NCI-H774 (cell line): ENCODE measurements at regions not wholly inside any gene's neighbourhood (a gene's known extent, or its start where the extent isn't known, plus 50 kb on each side); places are given as distances from the start of the nearest gene placed in this dataset.
A peak's percentile ranks its signal among the peaks of the same experiment; 100 is the strongest.
"Not testable (repeated sequence)": the region's sequence is repeated elsewhere in the genome, so short reads cannot be mapped to it uniquely, and the experiment has no call there.

ENCODE experiments used
- DNase-seq: peaks from one replicate; lab custom pipeline; 2025; lab: John Stamatoyannopoulos, UW

GRCh38 chr2:137886083-137886831 lies 78.0 kb upstream of the HNMT start:
- DNase-seq = no peak

DNA sequence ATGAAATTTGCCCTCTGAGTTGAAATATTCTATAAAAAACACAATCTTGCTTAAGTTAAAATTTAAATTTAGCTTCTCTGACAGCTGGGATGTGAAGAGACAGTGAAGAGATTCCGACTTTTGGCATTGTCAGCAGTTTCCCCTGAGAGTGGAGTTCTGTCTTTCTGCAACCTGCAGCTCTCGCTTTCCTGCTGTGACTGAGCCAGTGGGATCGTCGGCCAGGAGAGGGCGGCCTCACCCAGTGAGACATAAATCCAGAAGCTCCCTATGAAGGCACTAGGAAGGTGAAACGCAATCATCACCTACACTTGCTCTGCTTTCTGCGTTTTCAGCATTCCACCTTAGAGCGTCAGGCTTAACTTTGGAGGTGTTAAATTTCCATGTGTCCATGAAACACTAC lies 75.4 kb upstream of the HNMT start:
- DNase-seq = peak; percentile 26

DNA sequence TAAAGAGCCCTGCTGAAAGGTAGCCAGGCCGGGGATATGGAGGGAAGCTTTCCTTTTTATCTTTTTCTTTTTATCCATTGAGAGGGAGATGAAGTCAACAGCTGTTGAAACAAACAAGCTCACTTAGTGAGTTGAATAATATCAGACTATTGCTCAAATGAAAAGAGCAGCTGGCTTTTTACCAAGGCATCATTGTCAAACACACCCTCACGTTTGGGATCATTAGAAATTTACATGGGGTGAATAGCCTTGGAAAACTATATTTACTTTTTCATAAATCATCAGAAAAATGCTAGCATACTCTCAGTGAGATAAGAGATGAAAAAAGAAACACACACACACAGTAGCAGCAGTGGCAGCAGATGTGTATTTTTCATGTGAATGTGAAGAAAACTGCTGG lies 71.5 kb upstream of the HNMT start:
- peak; percentile 79 for DNase-seq

GRCh38 chr2:137893145-137893544 lies 71.1 kb upstream of the HNMT start:
- peak; percentile 74 for DNase-seq

DNA sequence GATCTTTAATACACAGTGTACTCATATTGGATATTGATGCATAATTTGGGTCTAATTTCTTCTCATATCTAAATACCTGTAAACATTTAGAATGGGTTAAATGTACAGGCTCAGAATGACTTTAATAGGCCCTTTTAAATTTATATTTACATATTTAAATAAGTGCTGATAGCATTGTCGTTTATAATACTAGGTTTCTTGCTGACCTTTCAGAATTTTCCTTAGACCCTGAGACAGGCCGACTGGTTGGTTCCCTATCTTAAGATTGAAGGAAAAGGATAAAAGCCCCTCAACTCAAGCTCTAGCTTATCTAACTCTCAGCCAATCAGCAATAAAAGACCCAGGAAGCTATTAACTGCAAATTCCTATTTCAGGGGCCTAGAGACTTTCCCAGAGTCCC lies 67.8 kb upstream of the HNMT start:
- DNase-seq = no peak

- no peak for DNase-seq
These were observed 67.2 kb upstream of the HNMT start for GRCh38 chr2:137897082-137897481.

DNA sequence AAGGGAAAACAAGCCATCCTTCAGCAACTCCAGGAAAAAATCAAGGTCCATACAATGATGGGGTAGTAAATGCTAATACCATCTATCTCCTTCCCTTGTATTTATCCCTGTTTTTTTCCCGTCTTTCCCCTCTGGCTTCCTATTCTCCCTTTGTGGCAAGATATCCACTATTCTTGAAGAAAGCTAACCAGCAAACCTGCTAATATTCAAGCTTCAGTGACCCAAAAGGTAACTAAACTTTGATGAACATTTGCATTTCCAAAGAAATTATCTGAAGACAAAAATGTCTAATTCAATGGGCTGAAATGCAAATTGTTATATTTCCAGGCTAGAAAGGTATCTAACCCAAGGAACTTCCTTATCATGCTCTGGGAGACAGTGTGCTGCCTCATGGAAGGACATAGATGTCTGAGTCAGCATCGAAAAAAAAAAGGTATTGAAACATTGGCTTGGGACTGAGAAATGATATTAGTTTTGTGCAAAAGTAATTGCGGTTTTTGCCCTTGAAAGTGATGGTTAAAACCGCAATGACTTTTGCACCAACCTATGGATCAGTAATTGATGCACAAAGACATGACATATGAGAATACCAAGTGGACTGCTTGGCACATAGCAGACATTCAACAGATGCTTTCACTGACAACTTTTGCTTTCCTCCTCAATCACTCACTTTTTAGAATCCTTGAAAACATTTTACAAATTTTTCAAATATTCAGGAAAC lies 63.7 kb upstream of the HNMT start:
- no peak for DNase-seq

DNA sequence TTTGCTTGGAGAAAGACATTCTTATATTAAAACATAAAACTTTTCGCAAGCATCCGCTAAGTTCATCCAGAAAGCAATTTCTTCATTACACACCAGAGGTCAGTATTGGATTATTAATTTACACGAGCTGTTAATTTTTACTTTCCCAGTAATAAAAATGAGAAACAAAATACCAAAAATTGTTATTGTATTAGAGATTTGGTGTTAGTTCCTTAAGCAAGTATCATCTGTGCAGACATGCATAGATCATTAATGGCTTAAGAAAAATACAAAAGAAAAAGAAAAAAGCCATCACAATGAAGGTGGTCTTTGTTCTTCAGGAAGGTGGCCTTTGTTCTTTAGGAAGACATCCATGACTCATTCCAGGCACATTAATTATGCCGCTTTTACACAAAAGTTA lies 53.6 kb upstream of the HNMT start:
- DNase-seq = no peak

GRCh38 chr2:137912371-137912770 lies 51.9 kb upstream of the HNMT start:
- DNase-seq = no peak

- no peak for DNase-seq
These were observed 51.1 kb upstream of the HNMT start for GRCh38 chr2:137913169-137913568.

DNA sequence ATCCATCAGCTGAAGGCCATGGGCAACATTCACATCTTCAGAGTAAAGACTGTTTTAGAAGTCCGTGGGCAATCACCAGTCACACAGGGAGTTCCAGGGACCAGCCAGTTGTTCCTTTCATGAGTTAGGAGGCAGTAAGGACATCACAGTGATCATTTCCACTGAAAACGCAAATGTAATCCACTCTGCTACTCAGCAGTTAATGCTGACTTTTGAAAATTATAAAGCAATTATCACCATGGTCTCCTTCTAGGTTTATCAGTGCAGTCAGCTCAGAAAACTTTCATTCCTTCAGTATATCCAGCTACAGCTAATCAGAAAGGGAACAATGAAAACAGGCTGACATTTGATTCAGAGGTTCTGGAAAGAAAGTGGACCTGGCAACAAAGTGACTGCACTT lies 50.6 kb upstream of the HNMT start:
- DNase-seq = not testable (repeated sequence)
